OCI-LY7 (cell line): ENCODE measurements at regions not wholly inside any gene's neighbourhood (a gene's known extent, or its start where the extent isn't known, plus 50 kb on each side); places are given as distances from the start of the nearest gene placed in this dataset.

Experiments used
- BruUV-seq: library from RNA; stranded (reverse); fragments of 400-500 nt; replicated peaks from 2 replicates; lab custom pipeline; 2021; lab: Mats Ljungman, UMichigan
- CTCF ChIA-PET: fragments of 300-600 bp; sonication (Branson Sonifier 250); formaldehyde crosslinking; loops from one replicate; lab custom pipeline; 2022; ENCODE audit warnings: antibody characterized with exemption; ENCODE audit not compliant: unreplicated experiment; lab: Charles Lee
- POLR2A ChIA-PET: fragments of 300-600 bp; sonication (Branson Sonifier 250); formaldehyde crosslinking; loops from one replicate; lab custom pipeline; 2022; ENCODE audit warnings: antibody characterized with exemption; lab: Charles Lee
- DNase-seq: peaks from one replicate; pipeline ENCODE4 v3.0.0-alpha.2; 2015; ENCODE audit warnings: low spot score
- H2AFZ ChIP-seq: fragments of 200-600 bp; sonication (generic), shearing (Covaris generic); 2 replicates; pipeline ENCODE4 v1.6.1; 2014; ENCODE audit warnings: mild to moderate bottlenecking, antibody characterized with exemption, low read length, moderate library complexity
- H3K27ac ChIP-seq: fragments of 200-600 bp; sonication (generic); 2 replicates; pipeline ENCODE4 v1.5.1; 2014; ENCODE audit warnings: mixed run types, low read depth, mild to moderate bottlenecking, moderate library complexity, low read length, inconsistent platforms; ENCODE audit not compliant: poor library complexity, severe bottlenecking
- H3K36me3 ChIP-seq: fragments of 200-600 bp; sonication (generic); 2 replicates; pipeline ENCODE4 v1.6.1; 2014; ENCODE audit warnings: mild to moderate bottlenecking, antibody characterized with exemption, low read length, moderate library complexity, mixed read lengths; ENCODE audit not compliant: insufficient read depth
- H3K4me1 ChIP-seq: fragments of 200-600 bp; sonication (generic); 2 replicates; pipeline ENCODE4 v1.5.1; 2014; ENCODE audit warnings: mild to moderate bottlenecking, low read length; ENCODE audit not compliant: insufficient read depth, poor library complexity, severe bottlenecking
- H3K4me2 ChIP-seq: fragments of 200-600 bp; sonication (generic); 2 replicates; pipeline ENCODE4 v1.6.1; 2014; ENCODE audit warnings: mild to moderate bottlenecking, low read length
- H3K4me3 ChIP-seq: fragments of 200-600 bp; sonication (generic); 2 replicates; pipeline ENCODE4 v1.5.1; 2014; ENCODE audit warnings: mild to moderate bottlenecking, low read depth, low read length; ENCODE audit not compliant: poor library complexity, severe bottlenecking
- H3K79me2 ChIP-seq: fragments of 200-600 bp; sonication (generic); 2 replicates; pipeline ENCODE4 v1.6.1; 2016; ENCODE audit warnings: low read depth, mild to moderate bottlenecking, low read length, moderate library complexity, mixed read lengths; ENCODE audit not compliant: insufficient read depth
- H3K9me2 ChIP-seq: fragments of 200-600 bp; sonication (generic); 2 replicates; pipeline ENCODE4 v1.6.1; 2016; ENCODE audit warnings: mild to moderate bottlenecking, low read length, mixed read lengths; ENCODE audit not compliant: insufficient read depth
- H3K9me3 ChIP-seq: fragments of 200-600 bp; sonication (generic); 2 replicates; pipeline ENCODE4 v1.6.1; 2014; ENCODE audit warnings: mild to moderate bottlenecking, mixed run types, low read length, mixed read lengths
- H4K20me1 ChIP-seq: fragments of 200-600 bp; sonication (generic); 2 replicates; pipeline ENCODE4 v1.6.1; 2014; ENCODE audit warnings: mild to moderate bottlenecking, antibody characterized with exemption, low read length, moderate library complexity, mixed read lengths; ENCODE audit not compliant: insufficient read depth
- CTCF ChIP-seq: fragments of 200-600 bp; sonication (generic); conservative IDR thresholded peaks from 2 replicates; pipeline ENCODE4 v1.5.1; 2014; ENCODE audit warnings: mild to moderate bottlenecking, antibody characterized with exemption, low read length, moderate library complexity, mixed read lengths
- EZH2phosphoT487 ChIP-seq: fragments of 200-600 bp; sonication (generic); IDR thresholded peaks from 2 replicates; pipeline ENCODE4 v1.6.1; 2018; ENCODE audit warnings: low read depth, borderline replicate concordance, mild to moderate bottlenecking, mixed run types, antibody characterized with exemption, low read length, moderate library complexity, mixed read lengths
- intact Hi-C: fragments of 100-400 bp; cut with micrococcal nuclease; formaldehyde crosslinking; loops from one replicate; pipeline ENCODE4 v1.10.0; 2022; ENCODE audit not compliant: unreplicated experiment

- H3K27ac ChIP-seq = no peak overlapping the region
- peaks cover 52% of the 10 kb centered on the region for H3K4me1 ChIP-seq
- H2AFZ ChIP-seq = no peak overlapping the region
- ChIA-PET POLR2A (interaction anchor here (0.5 to 1.0 kb wide), 2 partner anchors 26 to 118 kb away, joined by 3 to 4 read pairs; no protein-coding TSS in a partner anchor), CTCF (no interaction called here)
- no peak for TF ChIP-seq EZH2phosphoT487
- no peak for TF ChIP-seq CTCF
- H3K79me2 ChIP-seq = no peaks in the 10 kb centered on the region
- H3K9me3 ChIP-seq = peaks cover 14% of the 10 kb centered on the region; the same call in 1 of the 2 replicates
- no peak overlapping the region for H3K4me2 ChIP-seq
- BruUV-seq = no TSS peak
- no peaks in the 10 kb centered on the region for H3K9me2 ChIP-seq
- intact Hi-C loops = no loop called here
- no peaks in the 10 kb centered on the region for H4K20me1 ChIP-seq
- no peak overlapping the region for H3K4me3 ChIP-seq
- H3K36me3 ChIP-seq = no peaks in the 10 kb centered on the region; the same call in 1 of the 2 replicates
- no peak for DNase-seq
These were observed 226.0 kb upstream of the KAZN start for GRCh38 chr1:14372526-14372925.

GRCh38 chr1:14373081-14373758 lies 225.3 kb upstream of the KAZN start:
- peaks cover 14% of the 10 kb centered on the region; the same call in 1 of the 2 replicates for H3K9me3 ChIP-seq
- no peak overlapping the region for H3K27ac ChIP-seq
- H4K20me1 ChIP-seq = no peaks in the 10 kb centered on the region
- intact Hi-C loops = no loop called here
- no peak for DNase-seq
- H3K9me2 ChIP-seq = no peaks in the 10 kb centered on the region
- no peak overlapping the region for H3K4me3 ChIP-seq
- POLR2A ChIA-PET = interaction anchor here (0.5 kb wide), 1 partner anchor 119 kb away, joined by 4 read pairs; no protein-coding TSS in a partner anchor
- no peaks in the 10 kb centered on the region for H3K79me2 ChIP-seq
- no peak for TF ChIP-seq EZH2phosphoT487
- TF ChIP-seq CTCF = no peak
- H2AFZ ChIP-seq = 0 out of 2 replicates have a peak overlapping the region, but pooled peaks have one; percentile 28
- peaks cover 45% of the 10 kb centered on the region for H3K4me1 ChIP-seq
- no peaks in the 10 kb centered on the region; the same call in 1 of the 2 replicates for H3K36me3 ChIP-seq
- BruUV-seq = no TSS peak
- H3K4me2 ChIP-seq = no peak overlapping the region
- CTCF ChIA-PET = no interaction called here

DNA sequence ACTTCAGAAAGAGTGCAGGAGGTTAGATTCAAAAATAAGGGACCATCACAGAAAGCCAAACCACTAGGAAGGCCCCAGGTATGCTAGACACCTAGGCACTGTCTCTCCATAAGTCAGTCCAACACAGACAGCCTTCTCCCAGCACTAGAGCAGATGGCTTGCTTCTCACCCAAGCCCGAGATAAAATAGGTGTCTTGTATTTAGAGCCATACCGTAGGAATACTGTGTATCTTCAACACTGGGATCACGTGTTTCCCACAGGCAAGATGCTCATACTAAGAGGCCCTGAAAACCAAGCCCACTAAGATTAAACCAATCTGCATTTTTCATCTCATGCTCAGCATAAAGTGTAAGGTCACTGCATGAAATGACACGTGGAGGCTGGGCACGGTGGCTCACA lies 223.3 kb upstream of the KAZN start:
- H3K4me3 ChIP-seq = no peak overlapping the region
- ChIA-PET CTCF (no interaction called here), POLR2A (no interaction called here)
- intact Hi-C loops = no loop called here
- no peaks in the 10 kb centered on the region for H3K79me2 ChIP-seq
- DNase-seq = no peak
- BruUV-seq = no TSS peak
- H3K9me2 ChIP-seq = no peaks in the 10 kb centered on the region
- H3K36me3 ChIP-seq = peaks cover 6% of the 10 kb centered on the region; the same call in 1 of the 2 replicates
- peaks cover 25% of the 10 kb centered on the region for H3K4me1 ChIP-seq
- no peak overlapping the region for H2AFZ ChIP-seq
- TF ChIP-seq CTCF (no peak), EZH2phosphoT487 (no peak)
- H3K4me2 ChIP-seq = no peak overlapping the region
- no peak overlapping the region for H3K27ac ChIP-seq
- peaks cover 22% of the 10 kb centered on the region; the same call in 1 of the 2 replicates for H3K9me3 ChIP-seq
- H4K20me1 ChIP-seq = no peaks in the 10 kb centered on the region
